Activated CD8-positive, alpha-beta memory T cell treated with anti-CD3 and anti-CD28 coated beads for 48 hours (primary cell): ENCODE measurements at regions not wholly inside any gene's neighbourhood (a gene's known extent, or its start where the extent isn't known, plus 50 kb on each side); places are given as distances from the start of the nearest gene placed in this dataset.

ENCODE experiments used
- DNase-seq, 3 experiments: peaks; one replicate each; pipeline ENCODE4 v3.0.0-alpha.2; 2020; ENCODE audit warnings: low read depth in 2 of 3, low spot score in 2 of 3

DNA sequence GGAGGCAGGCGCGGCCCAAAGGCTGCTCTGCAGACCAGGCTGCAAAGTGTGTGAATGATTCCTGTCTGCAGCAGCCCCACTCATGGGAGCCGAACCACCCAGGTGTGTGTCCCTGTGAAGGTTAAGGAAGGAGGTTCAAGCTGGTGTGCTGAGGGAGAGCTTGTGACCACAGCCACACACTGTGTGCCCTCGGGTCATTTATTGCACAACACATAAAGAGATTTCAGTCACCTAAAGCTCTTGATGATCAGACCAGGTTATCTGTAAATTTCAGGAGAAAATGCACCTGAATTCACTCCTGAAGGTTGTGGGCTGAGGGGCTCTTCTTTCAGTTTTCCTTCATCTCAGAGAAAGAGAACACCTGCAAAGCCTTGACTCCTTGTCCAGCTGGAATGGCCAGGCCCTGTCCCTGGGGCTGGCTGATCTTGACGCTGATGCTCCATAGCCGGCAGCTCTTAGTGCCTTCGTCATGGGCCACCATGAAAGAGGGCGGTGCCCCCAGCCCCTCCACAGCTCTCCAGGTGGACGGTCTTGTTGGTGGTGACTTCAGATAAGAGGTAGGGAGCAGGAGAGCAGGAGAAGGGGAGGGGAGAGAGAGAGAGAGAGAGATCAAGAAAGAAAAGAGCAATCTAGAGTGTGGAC, 110.8 kb upstream of the C1QTNF9B start:
- no peak for DNase-seq

DNA sequence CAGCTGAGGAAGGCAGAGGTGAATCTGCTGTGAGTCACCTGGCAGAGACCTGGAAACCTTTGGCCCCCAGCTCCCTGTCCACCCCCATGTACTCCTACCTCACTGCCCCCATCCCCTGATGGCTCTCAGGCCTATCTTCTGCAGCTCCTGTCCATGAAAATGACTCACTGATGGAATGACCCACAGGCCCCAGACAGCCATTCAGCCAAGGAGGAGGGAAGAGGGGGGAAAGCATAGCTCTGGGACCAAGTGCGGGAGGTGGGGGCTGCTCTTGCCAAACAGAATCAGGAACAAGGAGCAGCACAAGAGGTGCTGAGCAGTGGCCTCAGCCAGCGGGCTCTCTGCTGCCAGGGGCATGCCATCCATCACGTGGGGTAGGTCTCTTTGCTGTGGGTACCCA, 111.4 kb upstream of the C1QTNF9B start:
- no peak for DNase-seq

DNA sequence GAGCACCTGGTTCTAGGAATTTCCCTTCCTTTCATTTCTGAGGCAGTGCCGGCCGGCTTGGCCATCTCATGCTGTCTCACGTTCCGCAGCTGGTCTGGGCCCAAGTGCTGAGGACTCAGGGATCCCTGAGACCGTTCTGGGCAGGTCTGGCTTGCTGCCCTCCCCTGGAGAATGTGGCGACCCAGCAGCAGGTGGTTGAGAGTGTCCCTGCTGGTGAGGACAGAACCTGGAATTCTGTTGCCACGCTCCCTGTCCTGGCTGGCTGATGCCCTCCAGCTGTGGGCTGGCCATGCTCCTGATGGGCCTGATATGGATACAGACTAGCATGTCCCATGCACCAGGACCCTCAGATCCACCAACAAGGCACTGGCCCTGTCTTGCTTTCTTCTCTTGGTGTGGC, 114.0 kb upstream of the C1QTNF9B start:
- no peak for DNase-seq

DNA sequence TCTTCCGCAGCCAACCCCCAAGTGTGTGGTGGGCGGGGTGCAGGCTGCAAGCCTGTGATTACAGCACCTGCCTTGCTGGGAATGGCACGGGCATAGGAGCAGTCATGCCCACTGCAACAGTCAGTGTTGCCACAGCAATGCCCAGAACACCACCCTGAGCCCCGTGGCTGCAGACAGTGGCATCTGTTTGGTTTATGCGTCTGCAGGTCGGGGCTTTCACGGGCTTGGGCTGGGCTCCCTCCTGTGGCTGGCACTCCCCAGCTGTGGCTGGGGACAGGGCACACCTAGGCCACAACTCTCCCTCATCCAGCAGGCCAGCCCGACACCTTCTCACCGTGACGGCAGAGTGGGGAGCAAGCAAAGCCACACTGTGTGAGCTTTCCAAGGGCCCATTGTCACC, 115.3 kb upstream of the C1QTNF9B start:
- no peak for DNase-seq

DNA sequence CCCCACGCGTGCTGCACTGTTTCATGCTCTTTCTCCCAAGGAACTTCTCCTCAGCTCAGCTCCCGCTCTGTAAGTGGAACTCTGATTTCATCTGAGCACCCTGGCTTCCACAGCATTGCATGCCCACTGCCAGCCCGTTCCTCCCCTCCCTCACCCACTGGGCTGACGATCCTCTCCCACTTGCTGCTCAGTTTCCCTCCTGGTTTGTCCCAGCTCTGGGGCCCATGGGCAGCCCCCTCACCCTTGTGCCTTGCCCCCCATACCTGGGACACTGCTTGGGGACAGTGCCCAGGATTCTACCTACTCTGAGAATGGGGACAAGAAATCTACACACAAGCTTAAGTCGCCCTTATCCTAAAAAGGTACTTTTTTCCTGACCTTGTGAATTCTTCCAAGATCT, 115.9 kb upstream of the C1QTNF9B start:
- DNase-seq, result no peak

DNA sequence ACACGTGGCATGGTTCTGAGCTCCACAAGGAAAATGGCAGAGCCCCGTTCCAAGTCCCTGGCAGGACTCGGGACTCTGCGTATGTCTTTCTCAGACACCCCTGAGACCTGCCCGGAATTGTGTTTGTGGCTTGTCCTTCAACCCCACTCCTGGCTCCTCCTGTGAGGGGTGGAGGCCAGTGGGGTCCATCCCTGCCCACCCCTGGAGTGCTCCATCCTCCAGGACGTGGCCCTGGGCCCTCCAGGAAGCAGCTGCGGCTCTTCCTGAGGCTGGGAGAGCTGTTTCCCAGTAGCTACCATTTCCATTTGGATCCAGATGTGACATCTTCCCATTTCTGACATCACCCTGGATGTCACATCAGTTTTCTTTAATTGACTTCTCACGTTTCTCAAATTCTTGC, 118.7 kb upstream of the C1QTNF9B start:
- DNase-seq, result no peak

DNA sequence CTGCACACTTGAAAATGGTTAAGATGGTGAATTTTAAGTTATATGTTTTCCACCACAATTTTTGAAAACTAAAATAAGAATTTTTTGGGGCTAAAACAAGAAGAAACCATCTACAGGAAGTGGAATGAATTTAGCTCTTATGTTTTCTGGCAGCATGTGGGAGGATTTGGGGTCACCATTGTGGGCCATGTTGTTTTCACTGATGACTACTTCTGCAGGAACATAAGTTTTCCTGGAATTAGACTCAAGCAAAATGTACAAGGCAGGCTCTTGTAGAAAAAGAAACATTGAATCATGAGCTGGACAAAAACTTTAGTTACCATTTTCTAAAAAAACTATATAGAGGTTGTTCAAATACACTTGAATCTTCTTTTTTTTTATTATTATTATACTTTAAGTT, 125.3 kb upstream of the C1QTNF9B start:
- DNase-seq, result no peak

DNA sequence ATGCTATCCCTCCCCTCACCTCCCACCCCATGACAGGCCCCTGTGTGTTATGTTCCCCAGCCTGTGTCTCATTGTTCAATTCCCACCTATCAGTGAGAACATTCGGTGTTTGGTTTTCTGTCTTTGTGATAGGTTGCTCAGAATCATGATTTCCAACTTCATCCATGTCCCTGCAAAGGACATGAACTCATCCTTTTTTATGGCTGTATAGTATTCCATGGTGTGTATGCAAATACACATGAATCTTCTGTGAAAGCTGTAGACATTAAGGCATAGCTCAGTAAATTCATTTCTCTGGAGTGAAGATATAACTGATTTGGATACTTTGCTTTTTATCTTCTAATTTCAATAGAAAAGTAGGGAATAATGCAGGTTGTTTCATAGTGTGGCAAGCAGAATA, 125.8 kb upstream of the C1QTNF9B start:
- no peak for DNase-seq

DNA sequence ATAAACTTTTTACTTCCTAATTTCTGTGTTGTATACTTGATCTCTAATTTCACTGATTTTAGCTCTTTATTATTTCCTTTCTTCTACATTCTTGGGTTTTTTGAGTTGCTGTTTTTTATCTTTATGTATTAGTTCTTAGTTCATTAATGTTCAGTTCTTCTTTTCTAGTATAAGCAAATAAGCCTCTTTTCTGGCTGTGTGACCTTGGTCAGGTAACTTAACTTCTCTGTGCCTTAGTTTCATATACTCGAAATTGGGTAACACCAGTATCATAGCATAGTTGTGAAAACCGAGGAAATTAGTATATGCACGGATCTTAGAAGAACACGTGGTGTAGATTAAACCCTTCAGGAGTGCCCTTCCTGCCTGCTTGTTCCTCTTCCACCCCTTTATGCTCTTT, 130.2 kb upstream of the C1QTNF9B start:
- DNase-seq, result no peak

DNA sequence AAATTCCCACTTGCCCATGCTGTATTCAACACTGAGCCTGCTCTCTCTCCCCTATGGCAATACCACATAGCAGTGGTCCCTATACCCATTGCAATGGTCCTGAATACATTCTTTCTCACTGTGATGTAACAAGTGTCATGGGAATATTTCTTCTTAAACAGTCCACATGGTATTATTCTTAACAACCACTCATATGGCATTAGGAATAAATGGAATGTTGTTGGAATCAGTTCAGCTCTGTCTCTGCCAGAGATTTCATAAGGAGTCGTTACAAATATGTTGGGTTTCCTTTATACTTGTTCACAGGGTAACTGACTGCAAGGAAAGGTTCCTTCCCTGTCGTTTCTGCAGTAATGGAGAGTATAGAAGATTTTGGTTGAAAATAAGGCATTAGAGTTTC, 128.3 kb upstream of the SPATA13 start:
- DNase-seq, result no peak

DNA sequence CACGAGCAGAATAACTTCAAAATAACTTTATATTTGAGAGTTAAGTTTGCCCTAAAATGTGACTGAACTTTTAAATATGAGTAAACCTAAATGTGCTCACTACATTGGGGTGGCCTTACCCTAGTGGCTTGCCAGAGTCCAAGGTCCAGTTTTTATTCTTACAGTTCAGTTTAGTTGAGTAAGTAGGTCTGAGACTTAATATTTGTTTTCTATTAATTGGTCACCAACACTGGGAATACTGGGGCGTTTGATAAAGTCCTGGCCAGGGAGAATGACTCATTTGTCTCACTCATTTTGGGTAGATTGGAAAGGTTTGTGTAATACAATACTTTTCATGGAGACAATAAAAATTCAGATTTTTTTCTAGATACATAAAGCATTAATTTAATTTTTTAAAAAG, 127.8 kb upstream of the SPATA13 start:
- DNase-seq, result no peak

DNA sequence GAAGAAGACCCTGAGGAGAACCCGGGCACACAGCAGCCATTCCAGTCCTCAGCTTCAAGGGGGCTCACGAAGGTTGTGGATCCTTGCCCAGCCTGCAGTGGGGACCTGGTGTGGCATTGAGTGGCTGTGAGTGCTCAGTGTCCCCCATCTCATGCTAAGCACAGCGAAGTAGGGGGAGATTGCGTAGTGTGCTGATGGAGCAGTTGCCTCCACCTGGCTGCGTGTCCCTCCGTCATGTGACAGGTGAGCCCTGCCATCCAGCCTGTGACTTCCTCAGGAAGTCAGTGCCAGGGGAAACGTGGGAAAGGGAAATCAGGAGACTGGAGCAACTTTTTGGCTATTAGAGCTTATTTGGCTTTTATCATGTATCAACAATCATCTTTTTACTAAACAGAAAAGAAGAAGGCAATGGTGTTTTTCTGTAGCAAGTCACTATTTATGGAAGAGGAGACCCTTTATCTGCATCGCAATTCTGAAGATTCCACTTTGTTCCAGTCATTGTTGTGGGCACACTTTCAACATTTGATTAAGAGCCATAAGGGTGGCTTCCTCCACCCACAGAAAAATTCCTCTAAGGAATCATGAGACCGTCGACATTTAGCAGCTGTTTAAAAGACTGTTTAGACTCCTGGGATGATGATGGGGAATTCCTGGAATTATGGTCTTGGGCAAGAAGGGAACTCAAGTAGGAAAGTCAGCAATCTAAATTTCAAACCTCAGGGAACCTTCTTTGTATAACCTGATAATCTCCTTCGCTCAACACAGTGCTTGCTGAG, 126.8 kb upstream of the SPATA13 start:
- no peak for DNase-seq

DNA sequence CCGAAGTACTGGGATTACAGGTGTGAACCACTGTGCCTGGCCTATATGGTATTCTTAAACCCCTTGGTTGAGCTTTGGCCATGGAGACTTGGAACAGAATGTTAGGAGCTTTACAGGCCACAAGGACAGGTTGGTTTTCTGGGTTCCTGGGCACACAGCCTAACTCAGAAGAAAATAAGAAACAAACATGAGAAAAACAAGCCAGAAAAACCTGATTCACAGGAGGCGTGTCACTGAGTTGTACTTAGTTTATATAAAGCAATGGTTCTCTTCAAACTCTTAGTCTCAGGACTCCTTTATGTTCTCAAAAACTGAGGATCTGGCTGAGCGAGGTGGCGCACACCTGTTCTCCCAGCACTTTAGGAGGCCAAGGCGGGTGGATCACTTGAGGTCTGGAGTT, 125.1 kb upstream of the SPATA13 start:
- no peak for DNase-seq

DNA sequence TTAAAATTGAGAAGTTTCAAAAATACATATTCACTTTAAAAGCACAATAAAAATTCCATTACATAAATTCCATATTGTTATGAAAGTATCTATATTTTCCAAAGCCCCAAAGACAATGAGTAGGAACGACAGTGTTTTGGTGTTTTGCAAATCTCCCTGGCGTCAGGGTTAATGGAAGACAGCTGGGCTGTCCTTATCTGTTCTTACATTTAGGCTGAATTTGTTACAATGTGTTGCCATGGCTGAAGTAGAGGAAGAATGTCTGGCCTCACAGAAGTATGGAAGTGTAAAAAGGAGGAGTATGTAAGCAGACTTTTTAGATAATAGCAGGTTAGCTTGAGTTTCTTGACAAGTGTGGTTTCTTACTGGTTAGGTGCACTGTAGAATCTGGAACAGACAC, 124.4 kb upstream of the SPATA13 start:
- no peak for DNase-seq

DNA sequence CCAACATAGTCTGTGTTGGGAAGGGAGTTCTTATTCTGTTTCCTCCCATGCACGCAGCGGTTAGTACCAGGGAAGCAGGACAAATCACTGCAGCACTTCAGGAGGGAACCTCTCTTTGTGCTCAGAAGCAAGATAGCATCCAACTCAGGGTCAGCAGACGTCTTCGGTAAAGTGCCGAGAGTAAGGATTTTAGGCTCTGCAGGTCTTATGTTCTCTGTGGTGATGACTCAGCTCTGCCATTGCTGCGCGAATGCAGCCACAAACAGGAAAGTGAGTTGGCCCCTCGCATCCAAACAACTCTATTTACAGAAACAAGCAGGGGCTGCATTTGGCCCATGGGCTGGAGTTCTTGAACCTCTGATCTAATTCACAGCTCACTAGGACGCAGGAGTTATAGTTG, 122.1 kb upstream of the SPATA13 start:
- no peak for DNase-seq

DNA sequence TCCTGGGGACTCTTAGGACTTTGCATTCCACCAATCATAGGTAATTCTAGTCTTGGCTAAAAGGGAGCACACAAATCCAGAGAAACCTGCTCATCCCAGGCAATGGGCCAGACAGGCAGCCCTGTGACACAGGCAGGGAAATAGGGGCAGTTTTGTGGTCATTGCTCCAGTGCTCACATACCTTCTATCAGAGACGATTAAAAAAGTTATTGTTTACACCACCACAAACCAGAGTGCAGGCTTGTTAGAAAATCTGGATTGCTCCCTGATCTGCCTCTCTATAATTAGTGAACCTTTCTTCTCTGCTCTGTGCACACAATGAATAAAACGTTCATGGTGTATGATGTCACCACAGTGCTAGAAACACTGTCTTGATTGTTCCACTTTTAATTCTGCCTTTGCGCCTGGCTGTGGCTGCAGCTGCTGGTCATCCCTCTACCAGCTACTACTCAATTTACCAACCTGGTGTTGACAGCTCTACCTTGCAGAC, 121.6 kb upstream of the SPATA13 start:
- no peak for DNase-seq

DNA sequence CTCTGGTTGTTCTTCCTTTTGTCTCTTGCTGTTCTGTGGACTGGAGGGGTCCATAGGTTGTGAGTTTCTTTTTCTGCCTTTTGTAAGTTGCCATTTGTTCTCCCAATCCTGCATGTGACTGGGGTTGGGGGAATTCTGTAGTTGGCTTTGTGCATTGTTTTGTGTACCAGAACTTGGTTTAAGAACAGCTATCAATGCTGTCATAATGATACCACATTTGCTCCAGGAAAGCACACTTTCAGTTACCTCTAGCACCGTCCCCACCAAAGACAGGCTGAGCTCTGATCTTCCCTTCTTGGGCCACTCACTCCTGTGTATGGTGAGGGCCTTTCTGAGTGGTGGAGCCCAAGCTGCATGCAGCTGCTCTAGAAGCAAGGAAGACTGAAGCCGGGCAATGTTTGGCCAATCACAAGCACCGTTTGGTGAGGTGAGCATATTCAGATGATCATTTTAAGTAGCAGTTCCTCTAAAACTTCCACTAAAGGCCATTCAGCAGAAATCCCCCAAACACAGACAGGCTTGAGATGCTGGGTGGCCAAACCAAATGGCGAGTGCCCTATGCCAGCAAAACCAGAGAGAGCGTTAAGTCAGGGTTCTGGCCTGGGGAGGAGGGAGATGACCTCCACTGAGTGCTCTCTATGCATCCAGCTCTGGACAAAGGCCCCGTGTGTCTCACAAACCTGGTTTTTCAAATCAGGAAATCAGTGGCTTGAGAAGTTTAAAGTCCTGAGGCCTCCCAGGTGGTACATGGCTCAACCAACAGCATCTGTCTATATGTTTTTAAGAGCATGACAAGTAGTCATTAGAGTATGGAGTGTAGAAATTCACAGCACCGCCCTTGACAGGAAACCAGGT, 120.7 kb upstream of the SPATA13 start:
- DNase-seq, result no peak

DNA sequence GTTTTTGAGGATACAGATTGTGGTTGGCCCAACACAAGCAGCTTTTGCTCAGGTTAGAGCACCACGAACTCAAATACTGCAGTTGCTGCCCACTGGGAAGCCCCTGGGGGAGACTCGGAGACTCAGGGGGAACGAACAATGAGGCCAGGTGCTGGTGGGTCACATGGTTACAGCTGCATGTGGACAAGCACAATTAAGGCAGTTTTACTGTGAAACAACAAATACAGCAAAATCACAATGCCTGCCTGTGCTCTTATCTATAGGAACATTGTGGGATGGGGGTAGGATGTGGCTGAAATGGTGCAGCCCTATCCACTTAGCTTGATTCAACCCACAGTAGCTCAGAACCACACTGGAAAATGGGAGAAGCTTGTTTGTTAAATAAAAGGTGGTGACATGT, 119.7 kb upstream of the SPATA13 start:
- DNase-seq, result no peak

DNA sequence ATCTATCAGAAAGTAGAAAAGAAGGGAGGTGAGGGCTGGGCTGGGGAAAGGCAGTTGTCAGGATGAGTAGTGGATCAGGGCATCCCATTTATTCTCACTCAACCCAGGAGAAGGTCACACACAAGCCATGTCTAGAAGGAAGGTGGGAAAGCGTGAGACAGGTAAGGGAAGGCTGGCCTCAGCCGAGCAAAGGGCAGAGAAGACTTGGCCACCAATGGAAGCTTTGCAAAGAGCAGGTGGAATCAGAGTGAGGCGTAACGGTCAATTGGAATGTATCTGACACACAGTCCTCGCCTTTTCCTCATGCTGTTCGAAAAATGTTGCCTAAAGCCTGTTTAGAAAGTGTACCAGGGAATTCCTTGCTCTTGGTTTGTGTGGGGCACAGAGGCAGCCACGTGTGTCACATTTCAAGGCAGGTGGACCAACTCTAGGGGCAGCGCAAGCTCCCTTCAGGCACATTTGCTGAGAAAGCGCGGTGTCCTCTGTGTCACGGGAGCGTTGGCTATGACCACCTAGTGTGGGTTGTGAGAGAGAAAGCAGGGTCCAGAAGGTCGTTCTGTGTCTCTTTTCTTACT, 118.8 kb upstream of the SPATA13 start:
- no peak for DNase-seq

DNA sequence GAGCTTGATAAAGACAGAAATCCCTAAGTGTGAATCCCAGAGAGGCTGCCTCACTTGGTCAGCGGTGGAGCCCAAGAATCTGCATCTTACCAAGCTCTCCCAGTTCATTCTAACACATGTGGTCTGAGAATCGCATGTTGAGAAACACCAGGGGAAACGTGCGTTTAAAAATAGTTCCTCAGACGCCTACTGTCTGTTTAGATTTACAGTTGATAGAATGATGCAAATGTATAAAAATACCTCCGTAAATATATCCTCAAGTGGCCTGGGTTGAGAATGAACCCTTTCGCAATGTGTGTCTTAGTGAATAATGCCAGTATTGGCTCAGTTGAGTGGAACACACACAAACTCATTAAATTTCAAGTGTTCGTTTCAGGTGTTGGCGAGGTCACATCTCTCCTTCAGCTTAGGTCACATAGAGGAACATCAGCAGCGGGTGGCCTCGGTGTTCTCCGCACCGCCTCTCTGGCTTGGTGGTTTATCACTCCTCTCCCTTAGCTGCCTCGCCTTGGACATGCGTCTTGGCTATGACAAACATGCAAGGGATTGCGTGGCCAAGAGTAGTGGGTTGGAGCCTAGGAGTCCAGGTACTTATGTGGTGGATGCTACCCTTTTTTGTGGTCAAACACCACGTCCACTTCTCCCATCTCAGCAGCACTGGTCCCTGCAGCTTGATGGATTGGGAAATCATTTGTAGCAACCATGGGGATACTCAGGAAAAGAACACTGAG, 117.6 kb upstream of the SPATA13 start:
- DNase-seq, result no peak
